Loucy (cell line): ENCODE measurements at regions not wholly inside any gene's neighbourhood (a gene's known extent, or its start where the extent isn't known, plus 50 kb on each side); places are given as distances from the start of the nearest gene placed in this dataset.

Experiments used
- EZH2phosphoT487 ChIP-seq: fragments of 200-600 bp; IDR thresholded peaks from 2 replicates; pipeline ENCODE4 v1.6.1; 2018; ENCODE audit warnings: antibody characterized with exemption, mild to moderate bottlenecking, moderate library complexity, borderline replicate concordance
- TF ChIP-seq, protein P1 (sequence below): fragments of 200-600 bp; sonication (generic); conservative IDR thresholded peaks from 2 replicates; pipeline ENCODE4 v1.5.1; 2014; ENCODE audit warnings: mild to moderate bottlenecking, antibody characterized with exemption, low read length

DNA sequence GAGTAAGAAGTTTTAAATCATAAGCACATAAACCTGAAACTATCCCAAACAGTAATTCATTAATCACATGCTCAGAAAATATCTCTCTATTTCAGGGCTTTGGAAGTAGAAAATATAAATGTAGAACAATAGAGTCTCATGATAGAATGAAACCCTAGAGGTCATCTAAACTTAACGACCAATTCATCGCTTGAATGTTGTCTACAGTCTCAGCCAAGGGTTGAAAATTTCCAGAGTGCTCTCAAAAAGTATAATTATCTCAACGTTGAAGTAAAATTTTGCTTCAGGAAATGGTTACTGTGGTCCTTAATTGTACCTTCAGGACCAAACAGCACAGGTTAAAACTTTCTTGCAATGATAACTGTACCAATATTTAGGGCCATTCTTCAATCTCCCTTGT is 1053.6 kb upstream of the SEL1L start:
- TF ChIP-seq, protein P1, sequence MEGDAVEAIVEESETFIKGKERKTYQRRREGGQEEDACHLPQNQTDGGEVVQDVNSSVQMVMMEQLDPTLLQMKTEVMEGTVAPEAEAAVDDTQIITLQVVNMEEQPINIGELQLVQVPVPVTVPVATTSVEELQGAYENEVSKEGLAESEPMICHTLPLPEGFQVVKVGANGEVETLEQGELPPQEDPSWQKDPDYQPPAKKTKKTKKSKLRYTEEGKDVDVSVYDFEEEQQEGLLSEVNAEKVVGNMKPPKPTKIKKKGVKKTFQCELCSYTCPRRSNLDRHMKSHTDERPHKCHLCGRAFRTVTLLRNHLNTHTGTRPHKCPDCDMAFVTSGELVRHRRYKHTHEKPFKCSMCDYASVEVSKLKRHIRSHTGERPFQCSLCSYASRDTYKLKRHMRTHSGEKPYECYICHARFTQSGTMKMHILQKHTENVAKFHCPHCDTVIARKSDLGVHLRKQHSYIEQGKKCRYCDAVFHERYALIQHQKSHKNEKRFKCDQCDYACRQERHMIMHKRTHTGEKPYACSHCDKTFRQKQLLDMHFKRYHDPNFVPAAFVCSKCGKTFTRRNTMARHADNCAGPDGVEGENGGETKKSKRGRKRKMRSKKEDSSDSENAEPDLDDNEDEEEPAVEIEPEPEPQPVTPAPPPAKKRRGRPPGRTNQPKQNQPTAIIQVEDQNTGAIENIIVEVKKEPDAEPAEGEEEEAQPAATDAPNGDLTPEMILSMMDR, result no peak
- TF ChIP-seq EZH2phosphoT487, result no peak
